Endodermal cell (in vitro differentiated cells): ENCODE measurements at regions not wholly inside any gene's neighbourhood (a gene's known extent, or its start where the extent isn't known, plus 50 kb on each side); places are given as distances from the start of the nearest gene placed in this dataset.

Experiments used
- DNase-seq: peaks from one replicate; pipeline ENCODE4 v3.0.0-alpha.2; 2017
- H3K27ac ChIP-seq: 2 replicates; pipeline ENCODE4 v1.5.1; 2013; ENCODE audit warnings: mild to moderate bottlenecking, low read depth, low read length, moderate library complexity
- H3K27me3 ChIP-seq: 2 replicates; pipeline ENCODE4 v1.6.1; 2013; ENCODE audit warnings: mild to moderate bottlenecking, low read length, moderate library complexity; ENCODE audit not compliant: insufficient read depth, control insufficient read depth, poor library complexity, severe bottlenecking
- H3K36me3 ChIP-seq: 2 replicates; pipeline ENCODE4 v1.7.0; 2013; ENCODE audit warnings: mild to moderate bottlenecking, low read length, moderate library complexity; ENCODE audit not compliant: control insufficient read depth, insufficient read depth
- H3K4me1 ChIP-seq: one replicate; pipeline ENCODE4 v1.7.0; 2013; ENCODE audit warnings: low read length; ENCODE audit not compliant: control insufficient read depth, insufficient read depth
- H3K4me3 ChIP-seq: 2 replicates; pipeline ENCODE4 v1.5.1; 2013; ENCODE audit warnings: mild to moderate bottlenecking, low read length, moderate library complexity
- H3K9ac ChIP-seq: 2 replicates; pipeline ENCODE4 v1.6.1; 2013; ENCODE audit warnings: mild to moderate bottlenecking, low read length, moderate library complexity; ENCODE audit not compliant: poor library complexity, severe bottlenecking; ENCODE audit errors: extremely low read depth
- H3K9me3 ChIP-seq: 2 replicates; pipeline ENCODE4 v1.6.1; 2013; ENCODE audit warnings: mild to moderate bottlenecking, low read length, moderate library complexity; ENCODE audit not compliant: control insufficient read depth
- H3K27ac Mint-ChIP-seq: 2 replicates; pipeline ENCODE4 v1.8.0; 2020; ENCODE audit warnings: mixed read lengths
- H3K27me3 Mint-ChIP-seq: 2 replicates; pipeline ENCODE4 v1.8.0; 2021; ENCODE audit warnings: mild to moderate bottlenecking, mixed read lengths; ENCODE audit not compliant: insufficient read depth
- H3K36me3 Mint-ChIP-seq: 2 replicates; pipeline ENCODE4 v1.8.0; 2020; ENCODE audit warnings: low read depth, mixed read lengths
- H3K4me1 Mint-ChIP-seq: 2 replicates; pipeline ENCODE4 v1.8.0; 2020; ENCODE audit warnings: mixed read lengths
- H3K4me3 Mint-ChIP-seq: 2 replicates; pipeline ENCODE4 v1.8.0; 2020; ENCODE audit warnings: mild to moderate bottlenecking, moderate library complexity, mixed read lengths
- H3K9me3 Mint-ChIP-seq: 2 replicates; pipeline ENCODE4 v1.8.0; 2020; ENCODE audit warnings: mild to moderate bottlenecking, mixed read lengths
- CTCF ChIP-seq: fragments of 200-600 bp; sonication (generic); conservative IDR thresholded peaks from 2 replicates; pipeline ENCODE4 v1.5.0; 2021; ENCODE audit warnings: antibody characterized with exemption, mild to moderate bottlenecking
- WGBS, 2 experiments: methylation state at CpG; one replicate each; pipeline versions ENCODE4 v1.1.5 to v1.1.7; 2013; ENCODE audit warnings: missing lambda C conversion rate in 2 of 2, mixed read lengths in 1 of 2; ENCODE audit not compliant: insufficient coverage in 1 of 2, insufficient read length in 1 of 2; 5-methylcytosine and 5-hydroxymethylcytosine counted together

- Histone ChIP-seq H3K9me3 (no peaks in the 10 kb centered on the region), H3K9ac (no peak overlapping the region), H3K27me3 (peaks cover 17% of the 10 kb centered on the region), H3K4me1 (no peaks in the 10 kb centered on the region), H3K4me3 (no peak overlapping the region), H3K27ac (no peak overlapping the region), H3K36me3 (no peaks in the 10 kb centered on the region)
- peaks cover 17% of the 10 kb centered on the region for H3K27me3 Mint-ChIP-seq
- H3K4me1 Mint-ChIP-seq = peaks cover 5% of the 10 kb centered on the region
- H3K36me3 Mint-ChIP-seq = no peaks in the 10 kb centered on the region
- H3K9me3 Mint-ChIP-seq = no peaks in the 10 kb centered on the region
- no peak overlapping the region for H3K4me3 Mint-ChIP-seq
- TF ChIP-seq CTCF = no peak
- no peak for DNase-seq
- H3K27ac Mint-ChIP-seq = no peak overlapping the region
Observed at GRCh38 chr4:120327276-120327675, 260.6 kb upstream of the MAD2L1 start.

- no CpG with 5 or more reads among the region's 1 CpG for WGBS, 2 experiments
- Mint-ChIP-seq H3K27ac (no peak overlapping the region), H3K4me3 (no peak overlapping the region), H3K4me1 (peaks cover 15% of the 10 kb centered on the region), H3K9me3 (no peaks in the 10 kb centered on the region), H3K36me3 (no peaks in the 10 kb centered on the region), H3K27me3 (peaks cover 36% of the 10 kb centered on the region)
- Histone ChIP-seq H3K27ac (peak overlapping the region; percentile 16), H3K9ac (no peak overlapping the region), H3K4me1 (peaks cover 7% of the 10 kb centered on the region), H3K27me3 (peaks cover 79% of the 10 kb centered on the region), H3K36me3 (no peaks in the 10 kb centered on the region), H3K4me3 (no peak overlapping the region), H3K9me3 (no peaks in the 10 kb centered on the region)
- TF ChIP-seq CTCF = no peak
- no peak for DNase-seq
Observed at GRCh38 chr4:120319046-120319767, 252.6 kb upstream of the MAD2L1 start.

DNA sequence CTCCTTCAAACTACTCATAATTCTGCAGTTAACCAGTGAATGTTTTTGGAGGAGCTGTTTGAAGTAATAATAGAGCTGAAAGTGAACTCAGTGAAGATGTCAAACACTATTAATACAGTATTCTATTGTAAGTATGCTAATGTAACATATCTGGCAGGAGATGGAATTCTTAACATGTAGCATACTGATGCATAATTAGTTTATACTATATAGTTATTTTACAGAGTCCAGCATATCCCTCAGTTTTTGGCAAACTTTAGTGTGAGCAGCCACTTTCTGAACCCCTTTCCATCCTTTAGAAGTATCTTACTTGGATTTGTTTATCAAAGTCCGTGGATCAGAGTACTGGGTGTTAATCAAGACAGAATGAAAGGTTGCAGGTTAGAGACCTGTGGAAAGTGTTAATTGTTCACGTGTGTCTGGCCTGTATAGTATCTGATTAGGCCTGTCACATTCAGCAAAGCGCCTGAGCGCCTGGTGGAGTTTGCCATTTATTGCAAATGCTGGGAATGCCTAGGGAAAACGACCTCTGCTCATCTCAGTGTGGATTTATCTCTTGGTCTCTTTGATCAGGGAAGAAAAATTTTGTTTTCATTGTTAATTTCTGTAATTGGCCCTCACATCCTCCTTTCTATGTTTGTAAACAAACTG lies 251.7 kb upstream of the MAD2L1 start:
- TF ChIP-seq CTCF = no peak
- WGBS, 2 experiments = 72 to 80% methylated on average over 4 to 5 of the region's 5 CpGs
- Histone ChIP-seq H3K27ac (peak overlapping the region; percentile 29), H3K27me3 (peaks cover 76% of the 10 kb centered on the region), H3K9me3 (no peaks in the 10 kb centered on the region), H3K4me3 (no peak overlapping the region), H3K4me1 (peaks cover 7% of the 10 kb centered on the region), H3K36me3 (no peaks in the 10 kb centered on the region), H3K9ac (no peak overlapping the region)
- Mint-ChIP-seq H3K4me1 (peaks cover 15% of the 10 kb centered on the region), H3K27me3 (peaks cover 37% of the 10 kb centered on the region), H3K4me3 (no peak overlapping the region), H3K36me3 (no peaks in the 10 kb centered on the region), H3K27ac (no peak overlapping the region), H3K9me3 (no peaks in the 10 kb centered on the region)
- no peak for DNase-seq
